GM21717 (cell line): ENCODE measurements at regions not wholly inside any gene's neighbourhood (a gene's known extent, or its start where the extent isn't known, plus 50 kb on each side); places are given as distances from the start of the nearest gene placed in this dataset.
"Not testable (repeated sequence)": the region's sequence is repeated elsewhere in the genome, so short reads cannot be mapped to it uniquely, and the experiment has no call there.

Source experiments
- ATAC-seq: cut with Tn5 transposase; IDR thresholded peaks from one replicate; pipeline ENCODE4 v1.9.1; 2021; ENCODE audit warnings: mild to moderate bottlenecking, moderate library complexity; ENCODE audit not compliant: unreplicated experiment

DNA sequence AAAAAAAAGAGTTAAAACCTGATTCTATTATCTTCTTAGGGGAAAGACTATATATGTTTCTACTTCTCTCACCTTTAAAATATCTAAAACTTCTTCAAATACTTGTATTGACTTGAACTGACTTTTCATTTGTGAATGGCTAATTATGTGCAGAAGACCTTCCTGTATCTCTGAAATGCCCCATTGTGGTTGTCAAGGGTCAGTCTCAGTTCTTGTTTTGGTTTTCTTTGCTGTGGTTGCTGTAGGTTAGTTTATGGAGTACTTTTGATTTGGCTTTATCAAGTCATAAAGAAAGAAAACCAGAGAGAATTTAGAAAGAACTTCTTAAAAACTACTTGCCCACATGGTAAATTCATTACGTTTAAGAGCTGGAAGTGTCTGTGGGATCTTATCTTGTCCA, 345.3 kb upstream of the POU1F1 start:
- ATAC-seq: peak; percentile 98

DNA sequence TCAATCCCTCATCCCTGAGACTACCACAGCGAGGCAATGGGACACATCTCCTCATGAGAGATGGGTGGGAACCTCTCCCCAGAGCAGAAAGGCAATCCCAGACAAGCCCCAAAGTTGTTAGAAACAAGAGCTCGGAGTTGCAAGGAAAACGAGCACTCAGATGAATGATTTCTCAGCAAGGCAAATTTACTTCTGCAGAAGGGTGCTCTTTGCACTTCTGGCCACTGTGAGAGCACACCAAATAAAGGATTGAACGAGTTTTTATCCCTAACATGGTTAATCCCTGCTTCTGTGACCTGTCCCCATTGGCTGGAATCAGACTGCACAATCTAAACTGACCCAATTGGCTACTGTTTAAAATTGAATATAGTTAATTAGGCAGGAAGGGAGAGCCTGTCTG, 339.1 kb upstream of the POU1F1 start:
- no peak for ATAC-seq

DNA sequence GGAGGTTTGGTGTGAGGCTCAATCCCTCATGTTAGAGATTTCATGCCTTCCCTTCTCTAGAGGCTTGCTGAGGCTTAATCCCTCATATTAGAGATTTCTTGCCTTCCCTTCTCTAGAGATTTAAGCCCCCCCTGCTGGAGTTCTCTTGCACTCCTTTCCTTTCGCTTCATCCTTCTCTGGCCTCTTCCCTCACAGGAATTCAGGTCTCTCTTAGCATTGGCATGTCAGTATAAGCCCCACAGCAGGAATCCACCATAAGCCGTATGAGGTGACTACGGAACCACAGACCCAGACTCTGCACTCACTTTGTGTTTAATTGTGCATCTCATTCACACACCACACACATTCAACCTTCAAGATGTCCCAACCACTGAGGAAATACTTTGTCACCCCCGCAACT, 338.6 kb upstream of the POU1F1 start:
- no peak for ATAC-seq

DNA sequence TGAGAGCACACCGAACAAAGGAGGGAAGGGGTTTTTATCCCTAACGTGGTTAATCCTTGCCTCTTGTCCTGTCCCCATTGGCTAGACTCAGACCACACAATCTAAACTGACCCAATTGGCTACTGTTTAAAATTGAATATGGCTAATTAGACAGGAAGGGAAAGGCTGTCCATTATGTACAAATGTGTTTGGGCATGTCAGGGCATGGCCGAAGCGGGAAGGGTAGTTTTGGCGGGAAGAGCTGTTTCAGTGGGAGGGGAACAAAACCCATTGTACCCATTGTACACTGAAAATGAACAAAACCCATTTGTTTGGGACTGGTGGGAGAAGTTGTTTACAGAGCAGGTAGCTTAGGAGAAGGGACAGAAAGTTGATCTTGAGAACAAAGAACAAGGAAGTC, 330.9 kb upstream of the POU1F1 start:
- ATAC-seq: no peak

DNA sequence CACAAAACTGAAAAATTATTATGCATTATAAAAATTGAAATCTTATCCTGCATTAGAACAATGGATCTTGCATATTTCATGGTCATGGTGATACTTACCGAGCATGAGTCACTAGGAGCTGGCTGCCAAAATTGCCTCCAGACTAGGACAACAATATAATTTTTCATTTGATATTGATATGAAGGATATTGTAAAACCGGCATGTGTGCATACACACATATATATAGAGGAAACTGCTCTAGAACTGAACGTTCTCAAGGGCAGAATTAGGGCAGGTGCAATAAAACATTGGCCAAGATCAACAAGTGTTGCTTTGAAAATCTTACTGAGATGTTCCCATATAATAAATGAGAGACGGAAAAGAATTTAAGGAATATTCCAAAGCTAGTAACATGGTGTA, 319.4 kb upstream of the POU1F1 start:
- ATAC-seq: no peak

DNA sequence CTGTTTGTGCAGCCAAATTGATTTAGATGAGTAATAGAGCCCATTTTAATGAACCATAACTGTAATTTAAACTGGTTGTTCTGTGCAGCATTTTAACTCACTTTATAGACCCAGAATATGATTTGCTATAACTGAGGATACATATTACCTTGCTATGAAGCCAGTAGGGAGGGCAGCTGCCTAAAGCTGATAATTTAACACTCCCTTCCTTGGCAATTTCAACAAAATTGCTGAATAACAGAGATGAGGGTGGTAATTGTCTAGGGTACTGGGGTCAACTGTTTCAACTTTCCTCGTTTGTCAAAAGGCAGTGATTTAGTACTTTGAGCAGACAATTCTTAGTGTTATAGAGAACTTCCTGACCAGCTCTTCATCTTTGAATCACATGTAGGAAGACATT, 304.9 kb upstream of the POU1F1 start:
- no peak for ATAC-seq

DNA sequence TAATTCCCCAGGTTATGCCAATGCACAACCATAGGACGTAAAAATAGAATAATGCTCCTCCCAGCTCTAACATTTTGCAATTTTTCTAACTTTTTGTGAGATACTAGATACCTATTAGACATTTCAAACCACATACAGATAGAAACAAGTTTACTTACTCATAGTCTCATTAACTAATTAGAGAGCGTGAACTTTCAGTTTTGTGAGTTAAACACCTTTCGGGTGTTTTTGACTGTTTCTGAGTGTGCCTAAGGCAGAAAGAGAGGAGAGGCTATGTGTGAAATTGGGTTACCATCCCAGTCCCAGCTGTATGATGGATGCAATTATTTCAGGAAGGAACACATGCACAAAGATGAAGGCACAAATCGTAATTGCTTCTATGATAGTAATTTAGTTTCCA, 300.4 kb upstream of the POU1F1 start:
- no peak for ATAC-seq

DNA sequence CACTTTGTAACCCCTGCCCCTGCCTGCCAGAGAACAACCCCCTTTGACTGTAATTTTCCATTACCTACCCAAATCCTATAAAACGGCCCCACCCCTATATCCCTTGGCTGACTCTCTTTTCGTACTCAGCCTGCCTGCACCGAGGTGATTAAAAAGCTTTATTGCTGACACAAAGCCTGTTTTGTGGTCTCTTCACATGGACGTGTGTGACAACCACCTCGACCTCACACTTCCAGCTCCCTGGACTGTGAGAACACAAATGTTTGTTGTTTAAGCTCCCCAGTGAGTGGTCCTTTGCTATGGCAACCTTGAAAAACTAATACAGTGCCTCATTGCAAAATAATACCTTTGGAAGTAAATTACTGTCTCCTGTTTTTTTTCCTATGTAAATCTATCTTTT, 299.2 kb upstream of the POU1F1 start:
- ATAC-seq: no peak

DNA sequence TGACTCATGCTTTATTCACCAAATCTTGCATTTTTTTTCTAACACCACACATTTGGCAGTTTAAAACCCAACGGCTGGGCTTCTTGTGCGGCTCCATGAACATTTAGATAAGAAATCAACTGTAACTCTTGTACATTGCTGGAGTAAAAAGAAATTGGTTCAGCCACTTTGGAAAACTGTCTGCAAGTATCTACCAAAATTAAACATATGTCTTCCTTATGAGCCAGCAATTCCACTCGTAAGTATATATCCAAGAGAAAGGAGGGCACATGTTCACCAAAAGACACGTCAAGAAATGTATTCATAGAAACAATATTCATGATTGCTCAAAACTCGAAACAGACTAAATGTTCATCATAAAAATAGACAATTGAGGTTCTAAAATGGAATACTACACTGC, 291.9 kb upstream of the POU1F1 start:
- no peak for ATAC-seq

DNA sequence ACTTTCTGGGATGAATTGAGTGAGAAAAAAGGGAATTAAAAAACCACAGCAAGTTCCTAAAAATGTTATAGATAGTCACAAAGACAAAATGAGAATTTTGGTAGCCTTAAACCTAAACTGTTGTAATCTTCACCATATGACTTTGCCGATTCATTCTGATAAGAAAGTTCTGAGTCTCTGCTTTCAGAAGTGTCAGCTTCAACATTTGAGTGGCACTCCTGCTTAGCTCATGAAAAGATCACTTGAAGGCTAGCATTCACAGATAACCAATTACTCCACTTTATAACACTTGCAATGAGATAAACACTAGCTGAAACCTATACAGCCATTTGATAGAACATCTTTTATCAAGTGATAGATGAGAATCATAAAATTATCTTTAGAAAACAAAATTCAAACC, 288.1 kb upstream of the POU1F1 start:
- no peak for ATAC-seq

DNA sequence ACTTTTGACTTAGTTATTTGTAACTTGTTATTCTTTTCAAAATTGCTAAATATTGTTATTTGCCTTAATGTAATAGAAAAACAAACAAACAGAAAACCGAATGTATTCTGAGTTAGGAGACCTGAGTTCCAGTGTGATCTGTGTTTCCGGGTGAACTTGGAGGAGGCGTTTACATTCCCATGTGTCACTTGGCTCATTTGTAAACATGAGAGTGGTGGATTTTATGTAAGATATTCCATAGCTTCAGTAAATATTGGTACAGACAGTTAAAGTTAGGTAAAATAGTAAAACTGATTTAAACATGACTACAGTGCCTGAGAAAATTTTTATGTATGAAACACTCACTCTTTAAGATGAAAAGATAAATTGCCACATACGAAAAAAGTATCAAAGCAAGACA, 287.3 kb upstream of the POU1F1 start:
- ATAC-seq: no peak

DNA sequence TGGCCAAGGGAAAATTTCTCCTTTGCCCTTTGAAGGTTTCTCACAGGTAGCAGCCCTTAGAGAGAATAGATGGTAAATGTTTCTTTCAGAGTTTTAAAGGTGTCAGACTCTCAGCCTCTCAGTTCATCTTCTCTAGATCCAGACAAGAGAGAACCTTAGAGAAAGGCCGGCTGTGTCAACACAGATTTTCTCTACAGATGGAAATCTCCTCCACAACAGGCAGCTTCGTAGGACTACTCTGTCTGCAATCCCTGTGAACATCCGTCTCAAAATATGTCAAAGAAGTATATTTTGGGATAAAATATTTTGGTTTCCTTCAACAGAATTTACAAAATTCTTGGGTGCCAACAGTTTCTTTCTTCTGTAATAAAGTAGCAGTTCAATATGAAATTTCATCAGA, 282.1 kb upstream of the POU1F1 start:
- no peak for ATAC-seq

DNA sequence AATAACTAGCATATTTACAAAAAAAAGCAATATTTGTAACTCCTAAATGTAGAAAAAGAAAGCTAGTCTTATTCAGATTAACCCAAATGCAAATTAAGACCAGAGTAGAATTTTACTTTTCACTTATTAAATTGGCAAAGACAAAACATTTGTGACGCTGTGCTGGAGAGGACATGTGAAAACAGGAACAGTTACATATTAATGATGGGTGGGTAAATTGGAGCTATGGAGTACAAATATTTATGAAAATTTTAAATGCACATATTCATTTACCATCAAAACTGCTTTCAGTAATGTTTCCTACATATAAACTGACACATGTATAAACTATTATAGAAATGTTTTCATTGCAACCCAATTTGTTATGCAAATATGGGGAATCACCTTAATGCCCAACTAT, 278.9 kb upstream of the POU1F1 start:
- no peak for ATAC-seq

DNA sequence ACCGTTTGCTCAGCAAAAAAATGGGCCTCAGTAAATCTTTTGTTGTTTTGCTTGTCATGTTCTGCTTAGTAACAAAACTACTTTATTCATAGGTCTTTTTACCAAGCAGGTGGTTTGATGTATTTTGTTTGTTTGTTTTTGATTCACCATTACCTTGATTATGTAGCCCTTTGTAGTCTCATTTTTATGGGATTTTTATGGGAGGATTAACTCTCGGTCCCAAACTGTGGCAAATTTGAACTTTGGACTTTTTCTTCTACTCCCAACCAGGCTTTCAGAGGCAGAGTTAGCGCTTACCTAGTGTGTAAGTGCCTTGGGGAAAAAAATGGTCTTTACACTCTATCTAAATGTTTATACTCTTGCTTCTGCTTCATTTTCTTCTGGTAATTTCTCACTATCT, 276.7 kb upstream of the POU1F1 start:
- ATAC-seq: no peak

DNA sequence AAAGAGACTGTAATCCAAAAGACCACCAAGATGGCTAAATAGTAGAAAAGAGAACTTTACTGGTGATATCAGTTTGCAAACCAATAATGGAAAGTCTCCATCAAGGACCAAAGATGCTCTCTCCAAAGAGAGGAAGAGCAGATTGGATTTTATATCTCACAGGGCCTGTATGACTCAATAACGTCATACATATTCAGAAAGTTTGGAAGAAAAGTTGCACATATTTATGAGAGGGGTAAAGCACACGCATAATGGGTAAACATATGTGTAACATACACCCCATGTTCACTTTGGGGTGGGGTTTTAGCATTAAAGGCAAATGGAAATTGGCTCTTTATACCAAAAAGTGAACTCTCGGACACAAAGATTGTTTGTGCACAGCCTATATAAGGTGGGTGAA, 274.5 kb upstream of the POU1F1 start:
- ATAC-seq: no peak

DNA sequence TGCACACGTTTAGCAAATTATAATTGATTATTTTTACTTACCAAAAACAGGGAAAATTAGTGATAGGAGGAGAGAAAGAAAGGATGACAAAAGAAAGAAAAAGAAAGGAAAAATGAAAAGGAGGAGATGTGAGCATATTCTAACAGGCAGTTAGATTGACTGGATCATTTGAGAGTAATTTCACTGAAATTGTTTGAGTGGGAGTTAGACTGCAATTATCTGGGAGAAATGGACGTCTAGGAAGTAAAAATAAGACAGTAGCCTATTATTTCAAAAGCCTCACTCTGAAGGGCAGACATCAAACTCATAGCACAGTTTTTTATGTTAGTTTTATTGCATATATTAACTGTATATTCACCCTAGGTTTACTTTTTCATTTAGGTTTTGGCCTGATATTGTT, 272.8 kb upstream of the POU1F1 start:
- no peak for ATAC-seq

DNA sequence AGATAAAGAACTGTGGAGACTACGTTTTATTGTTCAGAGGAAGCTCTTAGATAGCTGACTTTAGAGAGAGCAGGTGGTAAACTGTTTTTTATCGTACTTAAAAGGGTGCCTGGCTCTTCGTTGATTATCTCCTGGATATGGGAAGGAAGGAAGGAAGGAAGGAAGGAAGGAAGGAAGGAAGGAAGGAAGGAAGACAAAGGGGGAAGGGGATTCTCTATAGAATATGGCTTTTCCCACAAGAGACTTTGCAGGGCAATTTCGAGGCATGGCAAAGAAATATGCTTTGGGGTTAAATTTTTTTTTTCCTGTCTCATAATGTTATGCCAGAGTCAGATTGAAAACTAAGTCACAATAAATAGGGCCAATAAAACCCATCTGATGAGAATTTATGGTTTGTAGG, 271.9 kb upstream of the POU1F1 start:
- ATAC-seq: no peak

DNA sequence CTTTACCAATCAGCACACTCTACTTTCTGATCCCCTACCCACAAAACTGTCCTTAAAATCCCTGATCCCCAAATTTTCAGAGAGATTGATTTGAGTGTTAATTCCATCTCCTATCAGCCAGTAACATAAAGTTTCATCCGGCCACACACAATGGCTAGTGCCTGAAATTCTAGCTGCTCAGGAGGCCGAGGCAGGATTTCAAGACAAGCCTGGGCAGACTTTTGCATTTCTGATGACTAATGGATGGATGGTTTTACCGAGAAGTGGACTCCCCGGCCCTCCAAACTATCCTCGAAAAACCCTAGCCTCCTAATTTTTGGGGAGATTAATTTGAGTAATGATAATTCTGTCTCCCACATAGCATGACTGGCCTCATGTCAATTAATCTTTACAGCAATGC, 269.8 kb upstream of the POU1F1 start:
- ATAC-seq: no peak

DNA sequence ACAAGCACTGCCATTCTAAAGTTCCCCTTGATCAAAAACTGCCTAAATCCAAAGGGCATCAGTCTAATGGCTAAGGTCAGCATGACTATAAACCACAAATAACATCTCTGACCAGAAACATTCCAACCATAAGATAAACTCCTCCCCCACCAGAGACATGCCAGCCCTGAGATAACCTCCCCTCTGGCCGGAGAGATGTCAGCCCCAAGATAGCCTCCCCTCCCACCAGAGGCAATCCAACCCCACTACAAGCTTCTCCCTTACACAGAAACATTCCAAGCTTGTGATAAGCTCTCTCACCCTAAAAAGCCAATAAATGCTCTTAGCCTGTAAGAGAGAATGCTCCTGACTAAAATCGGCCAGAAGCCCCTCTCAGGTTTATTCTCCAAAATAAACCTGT, 267.0 kb upstream of the POU1F1 start:
- not testable (repeated sequence) for ATAC-seq

DNA sequence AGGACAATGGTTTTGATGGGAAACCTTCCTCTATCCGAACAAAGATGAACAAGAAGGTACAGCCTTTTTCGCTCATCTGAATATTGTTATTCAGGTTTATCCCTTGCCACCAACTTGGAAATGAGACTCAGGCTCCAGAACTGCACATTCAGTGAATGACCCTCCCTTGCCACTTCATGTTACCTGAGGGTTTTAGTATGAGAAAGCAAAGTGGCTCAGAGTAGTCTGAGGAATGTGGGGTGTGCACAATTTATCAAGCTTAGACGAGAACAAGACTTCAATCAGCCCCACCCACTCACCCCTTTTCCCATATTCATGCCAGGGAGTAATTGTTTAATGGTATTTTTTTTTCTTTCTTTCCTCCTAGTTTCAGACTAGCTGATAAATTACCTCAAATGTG, 265.3 kb upstream of the POU1F1 start:
- no peak for ATAC-seq

DNA sequence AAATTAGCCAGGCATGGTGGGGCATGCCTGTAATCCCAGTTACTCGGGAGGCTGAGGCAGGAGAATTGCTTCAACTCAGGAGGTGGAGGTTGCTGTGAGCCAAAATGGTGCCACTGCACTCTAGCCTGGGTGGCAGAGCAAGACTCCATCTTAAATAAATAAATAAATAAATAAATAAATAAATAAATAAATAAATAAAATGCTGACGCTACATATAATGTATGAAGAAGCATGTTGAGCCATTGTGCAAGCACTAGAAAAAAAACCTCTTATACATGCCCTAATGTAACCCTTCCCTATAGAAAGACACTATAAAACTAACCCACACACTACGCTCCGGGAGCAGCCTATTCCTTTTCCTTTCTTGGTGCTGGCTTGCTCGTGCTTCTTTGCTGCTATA, 262.3 kb upstream of the POU1F1 start:
- ATAC-seq: not testable (repeated sequence)

DNA sequence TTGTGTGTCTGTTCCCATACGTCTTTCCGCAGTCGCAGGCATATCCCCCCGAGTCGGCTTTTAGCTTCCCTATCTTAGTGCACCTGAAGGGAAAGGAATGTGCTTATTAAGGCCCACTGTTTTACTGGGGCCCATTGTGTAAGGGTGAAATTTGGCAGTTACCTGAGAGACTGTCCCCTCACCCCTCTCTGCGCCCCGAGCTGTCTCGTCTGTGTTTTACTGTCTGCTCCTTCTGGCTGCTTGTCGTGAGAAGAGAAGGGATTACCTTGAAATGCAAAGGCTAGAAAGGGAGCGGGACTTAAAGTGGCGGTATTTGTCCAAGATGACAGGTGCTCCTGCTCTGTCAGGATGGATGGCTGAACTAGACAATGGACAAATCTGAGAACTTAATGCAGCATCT, 233.0 kb upstream of the POU1F1 start:
- no peak for ATAC-seq

DNA sequence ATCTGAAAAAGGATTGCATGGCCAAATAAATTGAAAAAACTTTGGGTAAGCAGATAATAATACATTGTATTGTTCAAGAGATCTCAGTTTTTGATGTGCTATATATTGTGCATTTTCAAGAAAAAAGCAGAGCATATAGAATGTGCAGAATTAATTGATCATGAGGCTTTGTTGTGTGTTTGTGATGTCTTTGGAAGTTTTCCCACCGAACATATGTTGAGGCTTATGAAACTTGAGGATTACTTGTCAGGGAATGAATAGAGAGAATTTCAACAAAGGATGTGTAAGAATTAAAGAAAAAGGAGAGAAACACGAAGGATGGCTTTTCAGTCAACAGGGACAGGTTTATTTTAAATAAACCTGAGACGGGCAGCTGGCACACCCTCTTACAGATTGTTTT, 232.5 kb upstream of the POU1F1 start:
- ATAC-seq: no peak

DNA sequence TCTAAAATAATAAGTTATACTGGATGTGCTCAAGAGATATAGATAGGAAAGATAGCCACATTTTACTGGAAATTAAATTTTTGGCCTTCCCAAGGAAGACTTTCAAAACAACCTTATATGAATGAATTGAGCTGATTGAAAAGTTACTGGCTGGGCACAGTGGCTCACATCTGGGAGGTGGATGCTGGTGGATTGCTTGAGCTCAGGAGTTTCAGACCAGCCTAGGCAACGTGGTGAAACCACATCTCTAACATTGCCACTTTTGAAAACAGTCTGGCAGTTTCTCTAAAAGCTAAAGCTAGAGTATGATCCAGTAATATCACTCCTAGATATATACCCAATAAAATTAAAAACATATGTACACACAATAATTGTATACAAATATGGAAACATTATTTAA, 231.4 kb upstream of the POU1F1 start:
- ATAC-seq: no peak
